Stimulated activated CD8-positive, alpha-beta memory T cell treated with anti-CD3 and anti-CD28 coated beads, Interleukin-4, amount 100 ng/mL, for 48 hours (primary cell): ENCODE measurements at regions not wholly inside any gene's neighbourhood (a gene's known extent, or its start where the extent isn't known, plus 50 kb on each side); places are given as distances from the start of the nearest gene placed in this dataset.

Source experiments
- DNase-seq: peaks from one replicate; pipeline ENCODE4 v3.0.0-alpha.2; 2020

DNA sequence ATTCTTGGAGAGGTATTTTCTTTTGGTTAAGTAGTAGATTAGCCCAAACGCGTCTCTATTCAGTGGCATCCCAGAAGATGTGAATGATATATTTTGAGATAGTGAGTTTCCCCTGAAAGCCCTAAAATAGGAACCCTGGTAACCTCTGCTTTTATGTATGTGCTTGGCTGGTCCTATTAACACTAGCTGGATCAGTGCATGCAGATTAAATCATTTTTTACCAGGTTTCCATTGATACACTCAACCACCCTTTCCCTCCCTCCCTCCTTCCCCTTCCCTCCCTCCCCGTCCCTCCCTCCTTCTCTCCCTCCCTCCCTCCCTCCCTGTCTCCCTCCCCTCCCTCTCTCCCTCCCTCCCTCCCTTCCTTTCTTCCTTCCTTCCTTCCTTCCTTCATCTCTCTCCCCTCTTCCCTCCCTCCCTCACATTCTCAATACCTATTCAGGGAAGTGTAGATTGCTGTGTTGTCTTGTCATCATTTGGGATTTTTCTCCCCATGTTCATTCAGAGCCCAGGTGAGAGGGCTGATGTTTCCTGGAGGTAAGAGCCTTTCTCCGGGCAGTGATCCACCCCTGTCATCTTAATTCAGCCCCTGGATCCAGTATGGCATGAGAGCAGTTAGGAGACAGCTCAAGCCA lies 406.8 kb downstream of the PRDM2 start:
- DNase-seq: no peak

DNA sequence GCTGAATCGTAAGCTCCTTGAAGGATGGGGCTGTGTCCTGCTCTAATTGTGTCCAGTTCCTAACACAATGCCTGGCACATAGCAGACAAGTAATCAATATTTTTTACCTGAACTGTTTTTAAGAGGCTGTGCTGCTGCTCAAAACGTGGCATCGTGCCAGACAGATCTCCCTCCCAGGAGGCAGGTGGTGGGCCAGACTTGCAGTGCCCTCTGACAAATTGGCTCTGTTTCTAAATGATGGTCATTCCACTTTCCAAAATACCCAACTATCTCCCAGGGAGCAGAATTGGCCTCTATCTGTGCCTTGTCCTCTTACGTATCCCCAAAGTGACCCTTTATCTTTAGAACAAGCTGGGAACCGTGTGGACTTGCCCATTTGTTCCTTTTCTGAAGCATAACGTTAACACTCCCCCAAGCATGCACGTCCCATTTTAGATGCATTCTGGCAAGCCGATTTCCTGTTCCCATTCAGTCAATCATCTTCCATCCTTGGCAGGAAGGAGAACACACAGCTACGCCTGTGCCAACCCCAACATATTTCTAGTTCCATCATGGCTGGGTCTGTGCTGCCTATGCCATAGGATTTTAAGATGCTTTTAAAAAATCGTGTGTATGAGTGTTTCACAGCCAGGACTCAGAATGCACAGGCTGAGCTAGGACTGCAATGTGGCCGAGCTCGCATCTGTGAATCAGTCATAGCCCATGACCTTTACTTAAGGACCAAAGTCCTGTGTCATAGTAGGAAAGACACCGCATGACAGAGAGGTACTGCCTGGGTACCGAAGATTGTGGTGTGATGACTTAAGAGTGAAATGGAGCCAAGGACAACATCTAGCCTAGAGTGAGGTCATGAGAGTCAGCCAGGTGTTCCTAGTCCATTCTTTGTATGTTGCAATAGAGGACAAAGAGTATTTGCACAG lies 408.6 kb downstream of the PRDM2 start:
- no peak for DNase-seq

DNA sequence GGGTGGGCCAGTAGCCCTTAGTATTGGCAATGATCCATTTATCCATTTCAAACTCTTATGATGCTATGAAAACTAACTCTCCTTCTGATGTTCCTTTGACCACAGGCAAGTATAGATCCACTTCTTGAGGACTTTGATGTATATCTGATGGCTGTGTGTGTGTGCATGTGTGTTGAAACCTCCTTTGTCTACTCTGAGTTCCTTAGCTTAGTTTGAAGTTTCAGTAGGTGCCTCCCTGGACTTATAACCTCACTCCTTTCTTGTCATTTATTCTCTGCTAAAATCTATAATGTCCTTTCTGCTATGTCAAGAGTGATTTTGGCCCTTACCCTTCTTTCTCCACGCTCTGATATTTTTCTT lies 409.3 kb downstream of the PRDM2 start:
- no peak for DNase-seq

DNA sequence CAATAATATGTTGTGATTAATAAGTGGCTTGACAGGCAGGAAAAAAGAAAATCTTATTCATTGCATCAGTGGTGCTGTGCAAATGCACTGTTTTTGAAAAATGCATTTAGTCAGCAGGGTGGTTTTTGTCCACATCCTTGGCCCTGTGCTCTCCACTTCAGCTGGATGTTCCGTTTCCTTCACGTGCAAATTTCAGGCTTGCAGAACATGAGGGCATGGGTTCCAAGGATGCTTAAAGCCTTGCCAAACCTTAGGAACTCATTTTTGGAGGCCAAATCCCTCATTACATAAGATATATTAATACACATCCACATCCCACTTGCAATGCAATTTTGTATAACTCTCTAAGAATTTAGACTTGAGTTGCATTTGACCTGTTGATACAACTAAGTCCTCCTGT lies 410.1 kb downstream of the PRDM2 start:
- no peak for DNase-seq

DNA sequence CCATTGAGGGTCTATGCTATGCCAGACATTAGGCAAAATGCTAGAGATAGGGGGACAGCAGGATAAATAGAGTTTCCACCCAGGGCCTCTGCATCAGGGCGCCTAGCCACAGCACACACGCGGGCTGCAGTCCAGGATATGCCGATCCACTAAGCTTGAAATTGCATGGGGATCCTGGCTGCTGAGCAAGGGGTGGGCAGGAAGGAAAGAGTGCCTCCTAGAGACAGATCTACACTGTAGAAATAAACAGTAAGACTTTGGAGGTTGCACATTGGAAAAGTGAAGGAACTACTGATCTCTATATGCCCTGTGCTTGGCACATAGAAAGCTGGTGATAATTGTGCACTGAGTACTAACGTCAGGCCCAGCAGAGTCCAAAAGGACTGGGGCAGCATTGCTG lies 411.1 kb downstream of the PRDM2 start:
- no peak for DNase-seq

DNA sequence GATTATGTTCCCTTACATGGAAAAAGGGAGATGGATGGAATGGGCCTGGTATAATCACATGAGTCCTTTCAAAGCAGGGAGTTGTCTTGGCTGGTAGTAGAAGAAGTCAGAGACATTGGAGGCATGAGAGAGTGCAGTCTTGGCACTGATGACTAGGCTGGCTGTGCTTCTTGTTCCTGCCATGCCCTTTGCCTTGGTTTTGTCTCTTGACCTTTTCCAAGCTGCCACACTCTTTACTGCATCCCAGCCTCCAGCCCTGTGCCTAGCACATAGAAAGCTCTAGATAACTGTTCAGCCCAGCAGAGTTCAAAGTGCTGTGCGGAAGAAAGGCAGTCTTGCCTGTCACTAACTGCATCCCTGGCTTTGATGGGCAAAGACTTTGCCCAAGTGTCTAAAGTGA lies 412.6 kb downstream of the PRDM2 start:
- DNase-seq: no peak

DNA sequence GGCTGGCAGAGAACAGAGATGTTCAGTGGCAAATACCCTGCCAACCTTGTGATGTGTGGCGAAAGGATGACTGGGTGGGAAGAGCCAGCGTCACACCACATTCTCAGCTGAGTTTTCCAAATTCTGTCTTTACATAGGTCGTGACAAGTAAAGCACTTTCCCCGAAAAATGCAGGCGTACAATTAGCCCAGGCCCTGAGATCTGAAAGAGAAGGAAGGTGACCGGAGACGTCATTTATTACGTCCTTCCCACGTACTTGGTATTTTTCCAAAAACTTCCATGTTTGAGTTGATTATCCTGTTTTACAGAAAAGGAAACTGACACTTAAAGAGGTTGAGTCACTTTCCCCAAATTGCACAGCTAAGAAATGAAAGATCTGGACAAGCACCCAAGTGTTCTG lies 413.3 kb downstream of the PRDM2 start:
- DNase-seq: no peak

DNA sequence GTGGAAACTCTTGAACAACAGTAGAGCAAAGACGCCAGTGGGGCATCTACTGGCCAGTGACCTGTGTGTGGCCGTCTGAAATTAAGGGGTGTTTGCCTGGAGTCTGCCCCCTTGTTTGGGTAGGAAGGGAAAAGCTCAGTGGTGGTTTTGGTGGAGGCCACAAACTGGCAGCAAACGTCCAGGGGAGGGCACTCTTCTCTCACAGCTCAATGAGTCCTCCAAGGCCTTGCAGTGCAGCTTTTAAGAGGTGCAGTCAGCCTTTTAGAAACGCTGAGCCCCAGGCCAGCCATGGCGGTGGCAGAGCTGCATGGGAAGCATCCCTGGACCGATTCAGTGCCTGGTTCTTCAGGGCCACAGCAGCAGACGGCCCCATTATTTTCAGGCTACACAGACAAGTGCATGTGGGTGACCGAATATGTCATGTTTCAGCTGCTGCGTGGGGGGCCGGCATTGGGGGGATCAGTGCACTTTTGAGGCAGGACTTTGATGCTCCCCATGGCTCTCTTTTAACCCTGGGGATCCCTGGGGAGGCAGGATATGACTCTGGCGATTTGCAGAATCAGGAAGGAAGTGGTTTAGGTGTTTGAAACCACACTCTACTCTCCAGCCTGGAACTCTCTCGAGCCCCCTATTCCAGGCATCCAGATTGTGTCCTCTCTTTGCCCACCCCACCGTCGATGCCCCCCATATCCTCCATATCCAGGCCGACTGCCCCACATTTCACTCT lies 414.0 kb downstream of the PRDM2 start:
- no peak for DNase-seq

DNA sequence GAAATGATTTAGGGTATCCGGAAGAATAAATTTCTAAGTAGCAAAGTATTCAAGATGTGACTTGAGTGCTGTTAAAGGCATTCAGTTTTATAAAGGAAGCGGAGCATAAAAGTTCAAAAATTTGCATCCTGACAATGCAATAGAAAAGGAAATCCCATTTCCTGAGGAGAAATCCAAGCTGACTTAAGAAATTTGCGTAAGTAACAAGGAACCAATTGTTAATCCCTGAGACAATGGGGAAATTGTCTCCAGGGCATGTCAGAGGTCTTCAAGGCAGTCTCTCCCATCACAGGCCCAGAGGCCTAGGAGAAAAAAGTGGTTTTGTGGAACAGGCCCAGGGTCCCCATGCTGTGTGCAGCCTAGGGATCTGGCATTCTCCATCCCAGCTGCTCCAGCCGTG lies 416.0 kb downstream of the PRDM2 start:
- DNase-seq: no peak

DNA sequence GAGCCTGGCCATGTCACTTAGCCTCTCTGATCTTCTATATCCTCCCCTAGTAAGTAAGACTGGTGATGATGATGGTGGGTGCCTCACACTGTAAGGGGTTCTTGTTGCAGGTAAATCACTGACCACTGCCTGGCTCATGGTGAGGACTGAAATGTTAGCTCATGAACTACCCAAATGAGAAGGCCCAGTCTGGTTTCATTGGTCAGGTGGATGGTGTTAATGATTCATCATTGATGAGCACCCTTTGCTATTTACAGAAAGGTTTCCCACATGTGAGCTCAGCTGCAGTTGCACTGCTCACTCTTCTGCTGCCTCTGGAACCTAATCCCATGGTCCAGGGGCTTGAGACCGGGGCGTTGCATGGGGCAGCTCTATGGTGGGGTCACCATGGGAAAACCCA lies 417.7 kb downstream of the PRDM2 start:
- DNase-seq: no peak

DNA sequence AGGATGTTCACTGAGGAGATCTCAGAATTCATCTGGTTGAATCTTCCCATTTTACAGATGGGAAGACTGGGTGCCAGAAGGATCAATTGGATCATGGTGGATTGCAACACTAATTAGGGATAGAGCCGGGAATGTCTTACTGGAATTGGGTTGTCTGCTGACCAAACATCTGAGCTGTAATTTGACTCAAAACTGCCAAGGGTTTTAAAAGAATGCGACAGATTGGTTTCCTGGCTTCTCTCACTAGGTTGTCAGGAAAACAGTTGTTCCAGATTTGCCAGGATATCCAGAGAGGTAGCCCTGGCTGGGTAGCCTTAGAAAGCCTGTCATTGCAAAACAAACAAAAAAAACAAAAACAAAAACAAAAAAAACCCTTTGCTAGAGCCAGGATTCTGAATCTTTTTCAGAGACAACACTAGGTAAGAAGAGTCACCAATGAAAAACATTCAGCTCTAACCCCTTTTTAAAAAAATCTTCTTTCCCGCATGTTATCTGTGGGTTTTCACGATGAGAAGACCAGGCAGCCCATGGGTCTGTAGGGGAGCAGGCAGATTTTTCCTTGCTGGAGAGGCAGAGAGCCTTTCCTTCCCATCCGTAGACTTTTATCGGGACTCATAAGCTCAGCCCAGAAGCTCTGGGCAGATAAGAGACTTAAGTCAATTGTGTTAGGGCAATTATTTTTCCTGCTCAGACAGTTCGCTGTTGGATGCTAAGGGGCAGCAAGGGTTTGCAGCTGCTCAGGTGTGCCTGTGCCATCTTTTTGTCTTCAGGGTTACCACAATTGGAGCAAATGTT lies 418.9 kb downstream of the PRDM2 start:
- no peak for DNase-seq

DNA sequence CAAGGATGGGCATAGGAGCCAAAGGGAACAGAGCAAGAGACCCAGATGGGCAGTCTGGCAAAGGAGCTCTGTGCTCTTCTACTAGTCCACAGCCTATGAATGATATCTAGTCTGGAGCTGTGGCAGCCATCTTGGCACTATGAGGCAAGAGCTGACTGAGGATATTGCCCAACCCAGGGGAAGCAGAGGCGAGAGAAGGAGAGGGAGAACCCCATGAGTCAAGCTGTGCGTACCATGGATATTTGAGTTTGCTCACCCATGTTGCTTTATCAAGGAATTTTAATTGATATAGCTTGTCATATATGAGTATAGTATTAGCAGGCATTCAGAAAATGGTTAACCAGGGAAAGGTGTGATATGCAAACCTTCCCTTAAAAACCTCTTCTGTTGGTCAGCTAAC lies 420.9 kb downstream of the PRDM2 start:
- DNase-seq: no peak

DNA sequence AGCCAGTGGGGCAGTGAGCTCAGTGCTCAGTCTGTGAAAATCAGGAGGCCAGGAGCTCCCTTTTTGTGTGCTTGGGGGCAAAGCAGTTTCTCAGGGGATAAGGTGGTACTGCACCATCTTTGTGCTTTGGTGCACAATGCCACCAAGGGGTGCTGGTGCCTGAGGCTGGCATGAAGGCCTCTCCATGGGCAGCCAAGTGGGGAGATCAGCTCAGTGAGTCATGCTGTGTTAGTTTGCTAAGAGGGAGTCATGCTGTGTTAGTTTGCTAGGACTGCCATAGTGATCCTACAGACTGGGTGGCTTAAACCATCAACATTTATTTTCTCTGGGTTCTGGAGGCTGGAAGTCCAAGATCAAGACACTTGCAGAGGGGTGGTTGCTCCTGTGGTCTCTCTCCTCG lies 428.1 kb downstream of the PRDM2 start:
- no peak for DNase-seq

DNA sequence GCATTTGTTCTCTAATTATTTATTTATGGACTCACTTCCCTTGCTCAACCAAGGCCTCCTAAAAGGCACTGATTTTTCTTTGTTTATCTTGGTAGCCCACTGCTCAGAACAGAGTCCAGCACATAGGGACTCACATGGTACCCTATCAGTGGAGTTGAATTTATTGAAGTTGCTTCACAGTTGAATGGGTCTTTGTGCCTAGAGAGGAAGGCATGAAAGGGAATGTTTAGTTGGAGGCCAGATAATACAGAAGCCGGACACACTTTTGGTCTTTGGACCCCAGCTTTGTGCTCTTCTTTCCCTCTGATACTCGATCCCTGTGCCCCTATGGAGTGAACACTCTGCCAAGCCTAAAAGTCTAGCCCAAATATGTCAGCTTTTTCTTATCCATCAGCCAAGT lies 429.0 kb downstream of the PRDM2 start:
- no peak for DNase-seq

DNA sequence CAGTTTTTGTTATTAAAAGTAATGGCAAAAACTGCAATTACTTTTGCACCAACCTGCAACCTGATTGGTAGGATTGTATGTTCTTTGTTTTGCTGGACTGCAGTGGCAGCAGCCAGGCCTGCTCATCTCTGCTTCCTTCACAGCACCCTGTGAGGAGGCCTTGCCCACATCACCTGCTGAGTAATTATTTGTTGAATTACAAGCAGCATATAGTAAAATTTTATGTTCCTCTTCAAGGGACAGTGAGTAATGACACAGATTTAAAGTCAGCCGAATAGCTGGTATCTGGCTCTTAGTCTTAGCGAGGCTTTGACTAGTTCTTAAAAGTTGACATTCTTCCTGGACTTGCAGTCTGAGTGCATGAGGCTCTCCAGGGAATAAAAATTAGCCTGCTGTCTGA lies 435.1 kb downstream of the PRDM2 start:
- no peak for DNase-seq

DNA sequence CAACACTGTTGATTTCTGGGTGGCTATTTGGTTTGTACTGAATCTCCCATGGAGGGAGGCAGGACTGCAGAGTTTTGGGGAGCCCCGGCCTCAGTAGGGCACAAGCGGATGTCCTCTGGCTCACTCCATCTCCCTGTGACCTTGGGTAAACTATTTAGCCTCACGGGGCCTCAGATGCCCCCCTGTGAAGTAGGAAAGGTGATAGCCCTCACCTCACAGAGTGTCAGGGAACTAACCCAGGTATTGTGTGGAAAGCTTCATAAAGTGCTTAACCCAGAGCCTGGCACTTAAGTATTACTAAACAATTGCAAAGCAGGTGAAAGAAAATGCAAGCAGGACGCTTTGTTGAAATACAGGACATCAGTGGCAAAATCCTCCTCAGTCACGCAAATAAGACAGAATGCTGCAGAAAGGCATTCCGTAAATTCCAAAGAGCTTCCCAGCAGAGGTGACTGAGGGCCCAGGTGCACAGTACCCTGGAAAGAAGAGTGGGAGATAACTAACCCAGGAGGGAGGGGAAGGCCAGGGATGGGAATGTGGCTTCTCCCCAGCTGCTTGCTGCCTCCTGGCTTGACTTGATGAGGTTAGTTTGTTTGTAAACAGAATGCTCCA lies 436.3 kb downstream of the PRDM2 start:
- no peak for DNase-seq

DNA sequence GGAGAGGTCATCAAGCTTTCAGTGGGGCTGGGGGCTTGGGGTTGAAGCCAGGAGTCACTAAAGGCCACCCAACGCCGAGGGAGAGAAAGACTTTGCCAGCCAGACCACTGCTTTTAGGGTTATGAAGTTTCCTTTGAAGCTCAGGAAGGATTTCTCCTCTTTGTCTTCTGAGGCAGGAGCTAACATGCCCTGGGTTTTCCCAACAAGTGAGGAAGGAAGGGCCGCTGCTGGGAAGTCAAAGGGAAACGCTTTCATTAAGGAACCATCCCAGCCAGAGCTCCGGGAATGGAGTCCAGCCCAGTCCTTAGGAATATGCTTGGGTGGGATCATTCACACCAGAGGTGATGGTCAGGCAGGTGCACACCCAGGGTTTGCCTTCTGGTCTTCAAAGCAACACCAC lies 436.9 kb downstream of the PRDM2 start:
- no peak for DNase-seq

DNA sequence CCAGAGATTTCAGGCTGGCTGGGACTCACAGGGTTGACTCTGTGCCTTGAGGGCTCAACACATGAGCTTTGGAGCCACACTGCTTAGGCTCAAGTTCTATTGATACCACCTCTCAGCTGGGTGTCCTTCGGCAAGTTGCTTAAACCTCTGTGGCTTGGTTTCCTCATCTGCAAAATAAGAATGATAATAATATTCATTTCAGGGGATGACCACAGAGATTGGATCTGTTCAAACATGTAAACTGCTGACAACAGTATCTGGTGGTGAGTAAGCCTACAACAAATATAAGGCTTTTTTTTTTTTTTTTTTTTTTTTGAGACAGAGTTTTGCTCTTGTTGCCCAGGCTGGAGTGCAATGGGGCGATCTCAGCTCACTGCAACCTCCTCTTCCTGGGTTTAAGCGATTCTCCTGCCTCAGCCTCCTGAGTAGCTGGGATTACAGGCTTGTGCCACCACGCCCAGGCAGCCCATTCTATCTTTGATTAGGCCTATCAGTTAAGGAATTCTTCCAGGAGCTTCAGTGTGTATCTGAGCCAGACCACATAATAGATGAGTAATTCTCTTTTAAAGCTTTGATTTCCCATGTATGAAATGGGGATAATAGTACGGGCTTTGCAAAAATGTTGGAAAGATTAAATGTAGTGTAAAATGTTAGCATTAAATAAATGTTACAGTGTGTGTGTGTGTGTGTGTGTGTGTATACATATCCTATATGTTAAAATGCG lies 437.6 kb downstream of the PRDM2 start:
- DNase-seq: no peak

DNA sequence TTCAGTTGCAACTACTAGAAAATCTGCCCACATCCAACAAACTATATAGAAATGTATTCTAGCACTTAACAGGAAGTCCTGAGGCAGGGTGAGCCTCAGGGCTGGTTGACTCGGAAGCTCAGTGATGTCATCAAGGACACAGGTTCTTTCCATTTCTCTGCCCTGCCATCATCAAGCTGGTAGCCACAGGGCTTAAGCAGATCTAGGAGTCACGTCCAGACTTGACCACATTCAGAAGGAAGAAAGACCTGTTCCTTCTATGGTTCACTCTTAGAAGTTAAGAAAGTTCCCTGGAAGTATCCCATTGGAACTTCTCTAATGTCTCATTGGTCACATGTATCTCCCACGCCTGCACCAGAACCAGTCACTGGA lies 438.1 kb downstream of the PRDM2 start:
- DNase-seq: no peak

DNA sequence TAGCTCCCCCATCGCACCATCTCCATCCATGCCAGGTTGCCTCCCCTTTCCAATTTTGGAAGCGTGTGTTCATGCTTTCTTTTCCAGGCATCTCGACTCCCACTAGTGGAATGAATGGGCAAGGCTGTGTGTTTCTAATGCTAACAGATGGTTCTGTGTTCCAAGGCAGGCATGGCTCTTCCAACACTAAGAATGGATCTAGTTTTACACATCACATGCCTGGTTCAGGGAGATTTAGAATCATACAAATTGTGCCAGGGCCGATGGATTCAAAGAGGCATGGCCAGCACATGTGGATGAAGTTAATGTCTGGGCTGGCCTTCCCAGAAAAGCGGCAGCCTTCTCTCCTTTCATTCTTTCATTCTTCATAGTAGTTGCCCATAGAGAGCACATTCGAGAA lies 438.7 kb downstream of the PRDM2 start:
- DNase-seq: no peak

DNA sequence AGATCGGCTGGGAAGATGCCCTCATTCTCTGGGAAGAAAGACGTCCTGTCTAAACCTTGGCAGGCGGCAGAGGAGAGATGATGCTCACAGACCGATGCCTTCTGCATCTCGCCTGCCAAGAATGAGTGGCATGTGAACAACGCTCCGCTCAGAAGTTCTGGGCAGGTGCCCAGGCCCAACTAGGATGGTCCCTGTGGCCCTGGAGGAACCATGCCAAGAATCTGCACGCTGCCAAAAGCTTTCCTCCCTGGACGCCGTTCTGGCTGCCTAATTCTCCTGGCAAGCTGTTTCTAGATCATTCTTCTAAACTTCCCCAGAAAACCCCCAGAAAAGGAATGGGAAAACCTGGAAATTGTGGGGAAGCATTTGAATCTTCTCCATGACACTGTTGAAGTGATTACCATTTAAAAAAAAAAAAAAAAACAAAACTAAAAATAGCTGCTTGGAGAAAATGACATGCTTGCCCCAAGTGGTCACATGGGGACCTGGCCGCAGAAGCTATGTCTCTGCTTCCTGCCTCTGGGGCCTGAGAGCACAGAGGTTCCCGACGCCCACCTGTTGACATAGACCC lies 440.9 kb downstream of the PRDM2 start:
- no peak for DNase-seq

DNA sequence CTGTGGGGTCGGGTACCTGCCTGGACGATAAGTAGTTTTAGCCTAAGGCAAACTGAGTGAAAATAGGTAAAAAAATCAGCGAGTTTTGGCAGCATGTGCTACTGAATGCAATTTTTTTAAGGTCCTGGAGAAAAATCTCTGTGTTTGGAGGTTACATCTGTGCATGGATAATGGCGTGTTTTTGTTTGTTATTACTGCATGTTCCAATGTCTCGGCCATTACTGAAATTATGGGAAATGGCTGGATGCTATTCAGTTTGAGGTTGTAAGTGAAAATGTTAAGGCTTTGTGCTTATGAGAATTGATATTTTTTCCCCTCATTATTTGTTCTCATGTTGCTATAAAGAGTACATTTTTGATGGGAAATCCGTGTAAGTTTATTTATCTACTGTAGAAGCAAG lies 441.7 kb downstream of the PRDM2 start:
- no peak for DNase-seq
